HCT116 (cell line): ENCODE measurements at regions not wholly inside any gene's neighbourhood (a gene's known extent, or its start where the extent isn't known, plus 50 kb on each side); places are given as distances from the start of the nearest gene placed in this dataset.

Source experiments
- ATAC-seq: fragments of 200-7000 bp; cut with Tn5 transposase; 2 replicates; pipeline ENCODE4 v1.9.1; 2020; ENCODE audit warnings: mild to moderate bottlenecking, moderate library complexity
- BruUV-seq: library from RNA; stranded (reverse); fragments of 400-500 nt; replicated peaks from 2 replicates; lab custom pipeline; 2021; lab: Mats Ljungman, UMichigan
- CTCF ChIA-PET: fragments of 300-600 bp; sonication (Branson Sonifier 250); formaldehyde crosslinking; loops from one replicate; lab custom pipeline; 2021; ENCODE audit warnings: antibody characterized with exemption; lab: Charles Lee
- POLR2A ChIA-PET: fragments of 300-600, 350-600 bp; sonication (Branson Sonifier 250); formaldehyde crosslinking; loops from one replicate; lab custom pipeline; 2021; ENCODE audit warnings: antibody characterized with exemption; lab: Charles Lee
- RAD21 ChIA-PET, 2 experiments: fragments of 300-600 bp; sonication (Branson Sonifier 250); formaldehyde crosslinking; loops; one replicate each; lab custom pipeline; 2023; ENCODE audit warnings: low total read pairs in 2 of 2; ENCODE audit not compliant: uncharacterized antibody in 2 of 2, unreplicated experiment in 2 of 2, low non-redundant PET in 1 of 2; lab: Charles Lee
- DNase-seq: peaks from one replicate; pipeline ENCODE4 v3.0.0-alpha.2; 2010; ENCODE audit warnings: low read depth, low spot score
- H2AFZ ChIP-seq: fragments of 200-600 bp; shearing (Covaris generic), sonication (generic); 2 replicates; pipeline ENCODE4 v1.6.1; 2017; ENCODE audit warnings: low read depth, mixed run types, mixed read lengths, antibody characterized with exemption, low read length; ENCODE audit not compliant: poor library complexity, severe bottlenecking
- H3K27ac ChIP-seq: 2 replicates; pipeline ENCODE4 v1.5.1; 2012; ENCODE audit warnings: low read depth, low read length
- H3K27me3 ChIP-seq: fragments of 200-600 bp; sonication (generic); 2 replicates; pipeline ENCODE4 v1.6.1; 2016; ENCODE audit warnings: mixed run types, low read length, mixed read lengths; ENCODE audit not compliant: insufficient read depth
- H3K36me3 ChIP-seq, 2 experiments: fragments of 200-500 bp in 1 of 2; fragments of 200-600 bp in 1 of 2; sonication (Bioruptor generic) in 1 of 2; sonication (generic) in 1 of 2; 2 replicates each; pipeline versions ENCODE4 v1.5.1 to v1.6.1; 2014 to 2016; ENCODE audit warnings: low read length in 2 of 2, inconsistent platforms in 1 of 2, mixed read lengths in 1 of 2, mixed run types in 1 of 2; ENCODE audit not compliant: insufficient read depth in 2 of 2, control insufficient read depth in 1 of 2
- H3K4me1 ChIP-seq, 2 experiments: fragments of 200-600 bp in 1 of 2; sonication (generic) in 1 of 2; 2 replicates each; pipeline versions ENCODE4 v1.5.1 to v1.6.1; 2012 to 2017; ENCODE audit warnings: low read length in 2 of 2, inconsistent platforms in 1 of 2, mild to moderate bottlenecking in 1 of 2, mixed read lengths in 1 of 2, mixed run types in 1 of 2, moderate library complexity in 1 of 2; ENCODE audit not compliant: insufficient read depth in 2 of 2, control insufficient read depth in 1 of 2
- H3K4me2 ChIP-seq: fragments of 200-600 bp; sonication (generic); 2 replicates; pipeline ENCODE4 v1.6.1; 2017; ENCODE audit warnings: mixed run types, low read length, mixed read lengths
- H3K4me3 ChIP-seq, 2 experiments: fragments of 200-600 bp in 1 of 2; sonication (generic) in 1 of 2; replicated peaks in 1 of 2; 2 replicates each; pipeline ENCODE4 v1.5.1; 2011 to 2016; ENCODE audit warnings: low read length in 2 of 2, control low read depth in 1 of 2, low read depth in 1 of 2, mild to moderate bottlenecking in 1 of 2, mixed read lengths in 1 of 2, mixed run types in 1 of 2
- H3K79me2 ChIP-seq: fragments of 200-600 bp; sonication (generic); 2 replicates; pipeline ENCODE4 v1.6.1; 2017; ENCODE audit warnings: mild to moderate bottlenecking, mixed run types, low read length, moderate library complexity, mixed read lengths; ENCODE audit not compliant: insufficient read depth
- H3K9ac ChIP-seq: fragments of 200-600 bp; sonication (generic); 2 replicates; pipeline ENCODE4 v1.6.1; 2016; ENCODE audit warnings: low read length, mixed read lengths
- H3K9me2 ChIP-seq: fragments of 200-600 bp; sonication (generic), shearing (Covaris generic); 2 replicates; pipeline ENCODE4 v1.6.1; 2017; ENCODE audit warnings: mixed run types, mild to moderate bottlenecking, moderate library complexity; ENCODE audit not compliant: insufficient read depth
- H3K9me3 ChIP-seq, 2 experiments: fragments of 200-500 bp in 1 of 2; fragments of 200-600 bp in 1 of 2; sonication (Bioruptor generic) in 1 of 2; sonication (generic) in 1 of 2; 2 replicates each; pipeline ENCODE4 v1.6.1; 2014 to 2017; ENCODE audit warnings: low read length in 2 of 2, mixed read lengths in 2 of 2, inconsistent platforms in 1 of 2, low read depth in 1 of 2, mild to moderate bottlenecking in 1 of 2, mixed run types in 1 of 2, moderate library complexity in 1 of 2; ENCODE audit not compliant: control insufficient read depth in 1 of 2, insufficient read depth in 1 of 2
- H4K20me1 ChIP-seq: fragments of 200-600 bp; sonication (generic), shearing (Covaris generic); 2 replicates; pipeline ENCODE4 v1.6.1; 2017; ENCODE audit warnings: mixed run types, mild to moderate bottlenecking, moderate library complexity; ENCODE audit not compliant: insufficient read depth
- CBX3 ChIP-seq: IDR thresholded peaks from 2 replicates; pipeline ENCODE4 v1.6.1; 2012; ENCODE audit warnings: low read depth
- CEBPB ChIP-seq: IDR thresholded peaks from 2 replicates; pipeline ENCODE4 v1.6.1; 2012; ENCODE audit warnings: low read depth
- EZH2 ChIP-seq: fragments of 200-600 bp; sonication (generic); IDR thresholded peaks from 2 replicates; pipeline ENCODE4 v1.6.1; 2017; ENCODE audit warnings: antibody characterized with exemption, mixed run types
- EZH2phosphoT487 ChIP-seq: fragments of 200-600 bp; IDR thresholded peaks from 2 replicates; pipeline ENCODE4 v1.6.1; 2018; ENCODE audit warnings: antibody characterized with exemption, borderline replicate concordance
- JUND ChIP-seq: IDR thresholded peaks from 2 replicates; pipeline ENCODE4 v1.6.1; 2012
- MAX ChIP-seq: IDR thresholded peaks from 2 replicates; pipeline ENCODE4 v1.6.1; 2012
- POLR2A ChIP-seq: IDR thresholded peaks from 2 replicates; pipeline ENCODE4 v1.7.0; 2011; ENCODE audit warnings: borderline replicate concordance; ENCODE audit not compliant: insufficient read depth, insufficient read length; ENCODE audit errors: extremely low read depth
- RAD21 ChIP-seq: IDR thresholded peaks from 2 replicates; pipeline ENCODE4 v1.6.1; 2012; ENCODE audit warnings: low read depth, mild to moderate bottlenecking
- REST ChIP-seq: IDR thresholded peaks from 2 replicates; pipeline ENCODE4 v1.6.1; 2012; ENCODE audit warnings: low read depth
- SIN3A ChIP-seq: IDR thresholded peaks from 2 replicates; pipeline ENCODE4 v1.6.1; 2012; ENCODE audit warnings: low read depth
- SP1 ChIP-seq: IDR thresholded peaks from 2 replicates; pipeline ENCODE4 v1.6.1; 2012; ENCODE audit warnings: low read depth
- SRF ChIP-seq: IDR thresholded peaks from 2 replicates; pipeline ENCODE4 v1.6.1; 2012; ENCODE audit warnings: low read depth
- ZFX ChIP-seq: fragments of 450-650 bp; IDR thresholded peaks from 2 replicates; pipeline ENCODE4 v1.6.1; 2017
- intact Hi-C: fragments of 100-400 bp; cut with micrococcal nuclease; formaldehyde crosslinking; loops from 2 replicates; pipeline ENCODE4 v1.10.0; 2022

GRCh38 chr7:156073366-156074052 is 261.2 kb upstream of the SHH start (continued):
- no peak for TF ChIP-seq REST
- no peak for TF ChIP-seq CEBPB
- no peak for TF ChIP-seq JUND
- TF ChIP-seq SRF: no peak
- no peak for TF ChIP-seq SIN3A
- no peak for TF ChIP-seq EZH2phosphoT487
- TF ChIP-seq ZFX: no peak
- TF ChIP-seq CBX3: no peak
- TF ChIP-seq, all 23 proteins: peak for 0

GRCh38 chr7:156071612-156072011 is 259.3 kb upstream of the SHH start:
- H3K4me1 ChIP-seq: no peaks in the 10 kb centered on the region
- RAD21 ChIA-PET: no interaction called here
- H4K20me1 ChIP-seq: no peaks in the 10 kb centered on the region
- H2AFZ ChIP-seq: no peak overlapping the region
- no peaks in the 10 kb centered on the region for H3K9me3 ChIP-seq
- intact Hi-C loops: no loop called here
- H3K4me3 ChIP-seq: no peak overlapping the region
- POLR2A ChIA-PET: no interaction called here
- no peaks in the 10 kb centered on the region for H3K9me2 ChIP-seq
- DNase-seq (no peak), ATAC-seq (no peak)
- CTCF ChIA-PET: no interaction called here
- H3K79me2 ChIP-seq: no peaks in the 10 kb centered on the region
- BruUV-seq: no TSS peak
- no peak for TF ChIP-seq EZH2
- no peak for TF ChIP-seq MAX
- TF ChIP-seq POLR2A: no peak
- no peak for TF ChIP-seq ZFX
- no peak for TF ChIP-seq SIN3A
- no peak for TF ChIP-seq RAD21
- no peak for TF ChIP-seq SP1
- no peak for TF ChIP-seq CBX3
- no peaks in the 10 kb centered on the region for H3K27me3 ChIP-seq
- no peaks in the 10 kb centered on the region for H3K36me3 ChIP-seq
- no peak overlapping the region for H3K4me2 ChIP-seq
- no peak overlapping the region for H3K9ac ChIP-seq
- H3K27ac ChIP-seq: no peak overlapping the region
